NB4 (cell line): ENCODE measurements at regions not wholly inside any gene's neighbourhood (a gene's known extent, or its start where the extent isn't known, plus 50 kb on each side); places are given as distances from the start of the nearest gene placed in this dataset.
"Not testable (repeated sequence)": the region's sequence is repeated elsewhere in the genome, so short reads cannot be mapped to it uniquely, and the experiment has no call there.

Experiments
- CTCF ChIP-seq: IDR thresholded peaks from one replicate; pipeline ENCODE4 v1.5.1; 2012; ENCODE audit warnings: low read depth, low read length
- MYC ChIP-seq: IDR thresholded peaks from 2 replicates; pipeline ENCODE4 v1.6.1; 2011; ENCODE audit warnings: low read depth, low read length
- POLR2A ChIP-seq: IDR thresholded peaks from 2 replicates; pipeline ENCODE4 v1.6.1; 2011; ENCODE audit warnings: mild to moderate bottlenecking; ENCODE audit not compliant: insufficient read length; ENCODE audit errors: extremely low read depth
- TF ChIP-seq, protein P1 (sequence below): IDR thresholded peaks from 2 replicates; pipeline ENCODE4 v1.6.1; 2011; ENCODE audit warnings: low read depth, low read length

- not testable (repeated sequence) for TF ChIP-seq CTCF, POLR2A, MYC
- TF ChIP-seq, protein P1, sequence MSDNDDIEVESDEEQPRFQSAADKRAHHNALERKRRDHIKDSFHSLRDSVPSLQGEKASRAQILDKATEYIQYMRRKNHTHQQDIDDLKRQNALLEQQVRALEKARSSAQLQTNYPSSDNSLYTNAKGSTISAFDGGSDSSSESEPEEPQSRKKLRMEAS, result not testable (repeated sequence)
Measured at GRCh38 chr20:30384841-30385240, 872.6 kb upstream of the DEFB115 start.
